Suprapubic skin (tissue), 4 donors: ENCODE measurements at regions not wholly inside any gene's neighbourhood (a gene's known extent, or its start where the extent isn't known, plus 50 kb on each side); places are given as distances from the start of the nearest gene placed in this dataset.

Experiments
- CTCF ChIP-seq, 2 donors: fragments of 200-600 bp in 1 of 2; fragments of 450-650 bp in 1 of 2; sonication (generic) in 1 of 2; IDR thresholded peaks; one replicate each; pipeline ENCODE4 v1.5.1; 2016 to 2019; ENCODE audit warnings: antibody characterized with exemption in 2 of 2, mild to moderate bottlenecking in 1 of 2, moderate library complexity in 1 of 2
- POLR2A ChIP-seq, 2 donors: fragments of 450-650 bp; IDR thresholded peaks; one replicate each; pipeline ENCODE4 v1.6.1; 2017; ENCODE audit warnings: antibody characterized with exemption in 2 of 2, mild to moderate bottlenecking in 2 of 2, moderate library complexity in 2 of 2
- POLR2AphosphoS5 ChIP-seq, 3 donors: sonication (generic); formaldehyde crosslinking; IDR thresholded peaks; one replicate each; pipeline ENCODE4 v1.6.1; 2017; ENCODE audit warnings: antibody characterized with exemption in 3 of 3

GRCh38 chr1:57741521-57741920, 317.7 kb upstream of the DAB1 start:
- TF ChIP-seq CTCF (IDR thresholded peaks at IDR 0.05) (no peak), POLR2A (IDR thresholded peaks at IDR 0.05) (no peak), POLR2AphosphoS5 (IDR thresholded peaks at IDR 0.05) (no peak)
